HUES6 (cell line): ENCODE measurements at regions not wholly inside any gene's neighbourhood (a gene's known extent, or its start where the extent isn't known, plus 50 kb on each side); places are given as distances from the start of the nearest gene placed in this dataset.
A peak's percentile ranks its signal among the peaks of the same experiment; 100 is the strongest.

Experiments
- H3K27ac ChIP-seq: 2 replicates; pipeline ENCODE4 v1.7.0; 2013; ENCODE audit warnings: low read depth, mild to moderate bottlenecking, low read length, inconsistent platforms
- H3K27me3 ChIP-seq: 2 replicates; pipeline ENCODE4 v1.6.1; 2013; ENCODE audit warnings: low read length; ENCODE audit not compliant: control insufficient read depth, insufficient read depth
- H3K36me3 ChIP-seq: 2 replicates; pipeline ENCODE4 v1.6.1; 2013; ENCODE audit warnings: low read length; ENCODE audit not compliant: control insufficient read depth, insufficient read depth
- H3K4me1 ChIP-seq: 2 replicates; pipeline ENCODE4 v1.6.1; 2013; ENCODE audit warnings: low read length; ENCODE audit not compliant: control insufficient read depth, insufficient read depth
- H3K4me3 ChIP-seq: 2 replicates; pipeline ENCODE4 v1.5.1; 2013; ENCODE audit warnings: low read depth, low read length
- H3K9ac ChIP-seq: one replicate; pipeline ENCODE4 v1.6.1; 2013; ENCODE audit warnings: mild to moderate bottlenecking, low read length
- H3K9me3 ChIP-seq: 2 replicates; pipeline ENCODE4 v1.6.1; 2013; ENCODE audit warnings: low read depth, low read length; ENCODE audit not compliant: control insufficient read depth, insufficient read depth

DNA sequence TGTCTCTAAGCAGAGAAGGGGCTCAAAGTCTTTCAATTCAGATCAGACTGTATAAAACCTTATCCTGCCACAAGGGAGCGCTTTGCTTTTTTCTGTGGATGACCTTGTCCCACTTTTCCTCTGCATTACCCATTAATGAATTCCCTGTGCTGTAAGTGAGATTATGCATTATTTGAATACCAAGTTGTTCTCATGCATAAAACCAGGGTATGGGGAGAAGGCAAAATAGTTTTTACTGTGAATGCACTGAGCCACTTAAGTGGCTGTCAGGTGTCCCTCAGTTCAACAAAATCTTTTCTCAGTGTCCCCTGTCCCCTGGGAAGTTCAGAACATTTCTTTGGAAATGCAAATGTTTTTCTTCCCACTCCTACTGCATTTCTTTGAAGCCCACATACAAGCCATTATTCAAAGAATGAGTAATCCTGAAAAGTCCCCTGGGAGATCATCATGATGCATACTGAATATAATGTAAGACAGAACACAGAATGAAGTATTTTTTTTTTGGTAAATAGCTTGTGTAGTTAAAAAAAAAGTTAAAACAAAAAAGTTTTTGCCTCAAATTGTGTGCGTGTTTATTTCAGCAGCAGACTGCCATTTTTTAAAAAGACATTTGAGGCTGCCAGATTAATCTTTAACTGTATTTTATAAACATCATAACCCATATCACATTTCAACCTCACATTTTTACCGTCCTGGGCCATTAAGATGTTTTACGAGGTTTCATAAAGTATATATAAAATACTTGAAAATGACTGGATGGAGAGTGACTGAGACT lies 506.7 kb upstream of the PCDH9 start:
- peak overlapping the region; percentile 93 for H3K27ac ChIP-seq
- peak overlapping the region; percentile 28 for H3K4me3 ChIP-seq
- no peaks in the 10 kb centered on the region for H3K9me3 ChIP-seq
- H3K9ac ChIP-seq: peak overlapping the region; percentile 78
- H3K4me1 ChIP-seq: peaks cover 42% of the 10 kb centered on the region
- H3K27me3 ChIP-seq: no peaks in the 10 kb centered on the region
- H3K36me3 ChIP-seq: no peaks in the 10 kb centered on the region

DNA sequence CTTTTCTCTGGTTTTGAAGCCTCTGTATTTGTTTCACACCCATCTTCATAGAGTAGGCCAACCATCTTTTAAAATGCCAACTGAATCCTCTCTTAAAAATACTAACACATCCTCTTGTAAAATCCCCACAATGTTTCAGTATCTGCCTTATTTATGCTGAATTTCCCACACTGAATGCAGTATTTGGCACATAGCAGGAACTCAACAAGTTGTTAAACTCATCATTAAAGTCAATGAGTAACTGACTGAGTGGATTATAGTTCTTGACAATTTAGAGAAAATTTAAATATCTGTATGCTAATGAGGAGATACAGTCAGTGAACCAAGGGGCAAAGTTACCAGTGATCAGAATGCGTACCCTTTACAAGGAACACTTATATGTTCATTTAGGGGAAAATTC lies 505.5 kb upstream of the PCDH9 start:
- Histone ChIP-seq H3K36me3 (no peaks in the 10 kb centered on the region), H3K9me3 (no peaks in the 10 kb centered on the region), H3K27me3 (no peaks in the 10 kb centered on the region), H3K27ac (peak overlapping the region; percentile 84), H3K9ac (no peak overlapping the region), H3K4me1 (peaks cover 31% of the 10 kb centered on the region), H3K4me3 (no peak overlapping the region)

GRCh38 chr13:67726979-67727378 lies 496.8 kb upstream of the PCDH9 start:
- Histone ChIP-seq H3K9me3 (peaks cover 21% of the 10 kb centered on the region; the same call in 1 of the 2 replicates), H3K27me3 (no peaks in the 10 kb centered on the region), H3K9ac (no peak overlapping the region), H3K4me3 (no peak overlapping the region), H3K36me3 (no peaks in the 10 kb centered on the region), H3K27ac (no peak overlapping the region), H3K4me1 (no peaks in the 10 kb centered on the region)

DNA sequence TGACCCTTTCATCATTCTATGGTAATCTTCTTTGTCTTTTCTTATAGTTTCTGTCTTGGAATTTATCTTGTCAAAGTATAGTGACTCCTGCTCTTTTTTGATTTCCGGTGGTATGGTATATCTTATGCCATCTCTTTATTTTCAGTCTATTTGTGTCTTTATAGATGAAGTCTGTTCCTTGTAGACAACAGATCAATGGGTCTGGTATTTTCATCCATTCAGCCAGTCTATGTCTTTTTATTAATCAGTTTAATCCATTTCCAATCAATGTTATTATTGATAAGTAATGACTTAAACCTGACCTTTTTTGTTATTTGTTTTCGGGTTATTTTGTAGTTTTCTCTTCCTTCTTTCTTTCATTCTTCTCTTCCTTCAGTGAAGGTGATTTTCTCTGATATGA lies 495.9 kb upstream of the PCDH9 start:
- Histone ChIP-seq H3K9me3 (peaks cover 21% of the 10 kb centered on the region; the same call in 1 of the 2 replicates), H3K4me3 (no peak overlapping the region), H3K36me3 (no peaks in the 10 kb centered on the region), H3K27ac (no peak overlapping the region), H3K4me1 (no peaks in the 10 kb centered on the region), H3K27me3 (no peaks in the 10 kb centered on the region), H3K9ac (no peak overlapping the region)

GRCh38 chr13:67713571-67713970 lies 483.4 kb upstream of the PCDH9 start:
- H3K27me3 ChIP-seq: no peaks in the 10 kb centered on the region
- no peaks in the 10 kb centered on the region for H3K9me3 ChIP-seq
- H3K4me1 ChIP-seq: no peaks in the 10 kb centered on the region
- no peak overlapping the region for H3K9ac ChIP-seq
- H3K36me3 ChIP-seq: no peaks in the 10 kb centered on the region
- no peak overlapping the region for H3K4me3 ChIP-seq
- no peak overlapping the region for H3K27ac ChIP-seq

GRCh38 chr13:67696775-67697174 lies 466.6 kb upstream of the PCDH9 start:
- Histone ChIP-seq H3K4me1 (no peaks in the 10 kb centered on the region), H3K9ac (no peak overlapping the region)

GRCh38 chr13:67664502-67664901 lies 434.4 kb upstream of the PCDH9 start:
- no peaks in the 10 kb centered on the region for H3K27me3 ChIP-seq
- H3K4me1 ChIP-seq: no peaks in the 10 kb centered on the region; the same call in 1 of the 2 replicates
- H3K4me3 ChIP-seq: no peak overlapping the region
- H3K36me3 ChIP-seq: no peaks in the 10 kb centered on the region
- H3K9me3 ChIP-seq: no peaks in the 10 kb centered on the region
- H3K27ac ChIP-seq: no peak overlapping the region
- H3K9ac ChIP-seq: no peak overlapping the region

More at GRCh38 chr13:67696775-67697174, 466.6 kb upstream of the PCDH9 start:
- H3K27me3 ChIP-seq: no peaks in the 10 kb centered on the region
- no peaks in the 10 kb centered on the region for H3K9me3 ChIP-seq
- no peaks in the 10 kb centered on the region for H3K36me3 ChIP-seq
- H3K27ac ChIP-seq: no peak overlapping the region
- H3K4me3 ChIP-seq: no peak overlapping the region

GRCh38 chr13:67662997-67663396 lies 432.9 kb upstream of the PCDH9 start:
- Histone ChIP-seq H3K9ac (no peak overlapping the region), H3K4me3 (no peak overlapping the region), H3K4me1 (no peaks in the 10 kb centered on the region; the same call in 1 of the 2 replicates), H3K36me3 (no peaks in the 10 kb centered on the region), H3K27me3 (no peaks in the 10 kb centered on the region), H3K27ac (no peak overlapping the region), H3K9me3 (no peaks in the 10 kb centered on the region)

- no peaks in the 10 kb centered on the region for H3K9me3 ChIP-seq
- H3K9ac ChIP-seq: no peak overlapping the region
- no peak overlapping the region for H3K27ac ChIP-seq
- H3K4me3 ChIP-seq: no peak overlapping the region
- H3K36me3 ChIP-seq: no peaks in the 10 kb centered on the region
- H3K4me1 ChIP-seq: no peaks in the 10 kb centered on the region
- H3K27me3 ChIP-seq: no peaks in the 10 kb centered on the region
Observed at GRCh38 chr13:67652887-67653286, 422.8 kb upstream of the PCDH9 start.

GRCh38 chr13:67651908-67652465 lies 421.9 kb upstream of the PCDH9 start:
- H3K27ac ChIP-seq: no peak overlapping the region

DNA sequence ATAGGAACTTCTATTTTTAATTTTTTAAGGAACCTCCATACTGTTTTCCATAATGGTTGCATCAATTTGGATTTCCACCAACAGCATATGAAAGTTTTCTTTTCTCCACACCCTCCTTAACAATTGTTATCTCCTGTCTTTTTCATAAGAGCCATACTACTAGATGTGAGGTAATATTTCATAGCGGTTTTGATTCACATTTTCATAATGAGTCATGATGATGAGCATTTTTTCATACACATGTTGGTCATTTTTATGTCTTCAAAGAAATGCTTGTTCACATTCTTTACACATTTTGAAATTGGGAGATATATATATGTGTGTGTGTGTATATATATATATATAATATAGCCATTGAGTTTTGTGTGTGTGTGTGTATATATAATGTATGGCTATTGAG lies 420.3 kb upstream of the PCDH9 start:
- H3K27ac ChIP-seq: no peak overlapping the region
- no peaks in the 10 kb centered on the region for H3K27me3 ChIP-seq
- peaks cover 7% of the 10 kb centered on the region for H3K4me1 ChIP-seq
- no peak overlapping the region for H3K9ac ChIP-seq
- no peak overlapping the region for H3K4me3 ChIP-seq
- no peaks in the 10 kb centered on the region for H3K9me3 ChIP-seq
- no peaks in the 10 kb centered on the region for H3K36me3 ChIP-seq

More at GRCh38 chr13:67651908-67652465, 421.9 kb upstream of the PCDH9 start:
- no peaks in the 10 kb centered on the region for H3K27me3 ChIP-seq
- no peak overlapping the region for H3K4me3 ChIP-seq
- peaks cover 2% of the 10 kb centered on the region for H3K4me1 ChIP-seq
- no peak overlapping the region for H3K9ac ChIP-seq
- H3K36me3 ChIP-seq: no peaks in the 10 kb centered on the region
- no peaks in the 10 kb centered on the region for H3K9me3 ChIP-seq
